Keratinocyte (primary cell): ENCODE measurements at regions not wholly inside any gene's neighbourhood (a gene's known extent, or its start where the extent isn't known, plus 50 kb on each side); places are given as distances from the start of the nearest gene placed in this dataset.

ENCODE experiments used
- CTCF ChIP-seq, 3 experiments: IDR thresholded peaks in 1 of 3; conservative IDR thresholded peaks in 1 of 3; optimal IDR thresholded peaks in 1 of 3; 2 replicates in 2 of 3; 3 replicates in 1 of 3; pipeline versions ENCODE3 to v1.5.1; 2011; ENCODE audit warnings: low read length in 3 of 3, mild to moderate bottlenecking in 3 of 3, moderate library complexity in 2 of 3, control low read depth in 1 of 3, inconsistent platforms in 1 of 3; ENCODE audit not compliant: insufficient read depth in 2 of 3; ENCODE audit errors: extremely low read depth in 1 of 3
- EZH2 ChIP-seq: IDR thresholded peaks from one replicate; pipeline ENCODE4 v1.6.1; 2012; ENCODE audit warnings: inconsistent platforms, mild to moderate bottlenecking, low read length, moderate library complexity

DNA sequence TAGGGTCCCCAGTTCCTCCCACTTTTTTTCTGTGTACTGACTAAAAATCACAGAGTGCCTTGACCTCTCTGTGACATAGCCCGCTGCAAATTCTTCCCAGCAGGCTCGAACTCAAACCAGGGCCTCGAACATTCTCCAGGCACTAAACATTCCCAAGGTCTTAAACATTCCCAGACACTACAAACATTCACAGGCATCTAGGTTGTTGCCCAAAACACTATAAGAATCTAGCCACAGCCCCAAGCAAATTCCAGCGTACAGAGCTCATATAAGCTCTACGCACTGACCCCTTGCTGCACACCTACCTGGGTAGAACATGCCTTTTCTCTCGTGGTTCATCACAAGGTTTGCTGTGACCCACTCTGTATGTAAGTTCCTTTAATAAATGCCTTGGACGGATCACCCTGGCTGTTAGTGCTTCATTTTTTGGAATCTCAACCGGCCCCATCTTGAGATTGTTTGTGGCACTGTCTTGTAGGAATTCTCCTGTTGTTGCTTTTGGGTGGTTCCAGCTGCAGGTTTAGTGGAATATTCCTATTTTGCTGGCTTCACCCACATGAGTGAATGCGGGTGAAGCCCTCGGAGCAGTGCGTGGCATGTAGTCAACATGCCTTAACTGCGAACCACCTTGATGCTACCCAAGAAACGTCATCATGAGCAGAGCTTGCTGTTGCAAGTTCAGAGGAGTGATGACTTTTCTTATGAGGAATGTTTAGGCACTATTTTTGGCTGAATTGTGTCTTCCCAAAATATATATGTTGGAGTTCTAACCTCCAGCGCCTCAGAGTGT is 230.0 kb downstream of the HS3ST1 start:
- TF ChIP-seq CTCF (optimal IDR thresholded peaks at IDR 0.05 in 1 of 3, IDR thresholded peaks at IDR 0.05 in 1 of 3, conservative IDR thresholded peaks at IDR 0.05 in 1 of 3; ENCODE audit: extremely low read depth in 1 of 3, insufficient read depth in 2 of 3, low read length in 3 of 3), result no peak
- no peak for TF ChIP-seq EZH2
